ENCODE measurements at regions not wholly inside any gene's neighbourhood (a gene's known extent, or its start where the extent isn't known, plus 50 kb on each side); places are given as distances from the start of the nearest gene placed in this dataset.

- intact Hi-C loops (cut with micrococcal nuclease) = no loop called here
Observed at GRCh38 chr16:55041540-55042234, 111.0 kb downstream of the IRX5 start.

- intact Hi-C loops (cut with micrococcal nuclease) = no loop called here
Observed at GRCh38 chr16:55042556-55043432, 112.1 kb downstream of the IRX5 start.

- intact Hi-C loops (cut with micrococcal nuclease) = no loop called here
Observed at GRCh38 chr16:55043499-55043898, 112.8 kb downstream of the IRX5 start.

- intact Hi-C loops (cut with micrococcal nuclease) = no loop called here
Observed at GRCh38 chr16:55044201-55044975, 113.7 kb downstream of the IRX5 start.

GRCh38 chr16:55045329-55045728, 114.7 kb downstream of the IRX5 start:
- intact Hi-C loops (cut with micrococcal nuclease) = no loop called here

- intact Hi-C loops (cut with micrococcal nuclease) = no loop called here
Observed at GRCh38 chr16:55045756-55046460, 115.2 kb downstream of the IRX5 start.

- intact Hi-C loops (cut with micrococcal nuclease) = no loop called here
Observed at GRCh38 chr16:55046513-55046912, 115.8 kb downstream of the IRX5 start.

- intact Hi-C loops (cut with micrococcal nuclease) = no loop called here
Observed at GRCh38 chr16:55046916-55047315, 116.3 kb downstream of the IRX5 start.

- intact Hi-C loops (cut with micrococcal nuclease) = no loop called here
Observed at GRCh38 chr16:55047331-55047730, 116.7 kb downstream of the IRX5 start.

- intact Hi-C loops (cut with micrococcal nuclease) = no loop called here
Observed at GRCh38 chr16:55047903-55048497, 117.3 kb downstream of the IRX5 start.

GRCh38 chr16:55048745-55049144, 118.1 kb downstream of the IRX5 start:
- intact Hi-C loops (cut with micrococcal nuclease) = no loop called here

- intact Hi-C loops (cut with micrococcal nuclease) = no loop called here
Observed at GRCh38 chr16:55051571-55052347, 121.1 kb downstream of the IRX5 start.

GRCh38 chr16:55052348-55052734, 121.7 kb downstream of the IRX5 start:
- intact Hi-C loops (cut with micrococcal nuclease) = no loop called here

GRCh38 chr16:55052741-55053415, 122.2 kb downstream of the IRX5 start:
- intact Hi-C loops (cut with micrococcal nuclease) = no loop called here

GRCh38 chr16:55055262-55055661, 124.6 kb downstream of the IRX5 start:
- intact Hi-C loops (cut with micrococcal nuclease) = no loop called here

GRCh38 chr16:55056585-55057401, 126.1 kb downstream of the IRX5 start:
- intact Hi-C loops (cut with micrococcal nuclease) = no loop called here

GRCh38 chr16:55057866-55058265, 127.2 kb downstream of the IRX5 start:
- intact Hi-C loops (cut with micrococcal nuclease) = no loop called here

GRCh38 chr16:55058576-55058975, 127.9 kb downstream of the IRX5 start:
- intact Hi-C loops (cut with micrococcal nuclease) = no loop called here

GRCh38 chr16:55059146-55059545, 128.5 kb downstream of the IRX5 start:
- intact Hi-C loops (cut with micrococcal nuclease) = no loop called here
